ENCODE measurements at regions not wholly inside any gene's neighbourhood (a gene's known extent, or its start where the extent isn't known, plus 50 kb on each side); places are given as distances from the start of the nearest gene placed in this dataset.

- H3K4me1 ChIP-seq (ENCODE audit: low read depth, poor library complexity, severe bottlenecking) = no peaks in the 10 kb centered on the region
- no peak overlapping the region for H2AFZ ChIP-seq (ENCODE audit: low read depth)
- H4K20me1 ChIP-seq (ENCODE audit: insufficient read depth) = no peaks in the 10 kb centered on the region
- H3K36me3 ChIP-seq (ENCODE audit: insufficient read depth) = no peaks in the 10 kb centered on the region
- H3K79me2 ChIP-seq (ENCODE audit: insufficient read depth, low read depth) = no peaks in the 10 kb centered on the region
- no peak overlapping the region for H3K4me3 ChIP-seq (IDR thresholded peaks at IDR 0.05; ENCODE audit: insufficient read depth, low read depth, low read length)
- H3K9ac ChIP-seq = no peak overlapping the region
- no peak overlapping the region for H3K27ac ChIP-seq
- no peak overlapping the region for H3K4me2 ChIP-seq
- no peak for TF ChIP-seq CTCF (conservative IDR thresholded peaks at IDR 0.05; ENCODE audit: low read depth, low read length)
- no peaks in the 10 kb centered on the region for H3K27me3 ChIP-seq (ENCODE audit: insufficient read depth, low read depth)
Observed at GRCh38 chr2:156812496-156812895, 376.3 kb downstream of the GPD2 start.

GRCh38 chr2:156817430-156817829, 381.3 kb downstream of the GPD2 start:
- no peaks in the 10 kb centered on the region for H3K79me2 ChIP-seq (ENCODE audit: insufficient read depth, low read depth)
- H3K27me3 ChIP-seq (ENCODE audit: insufficient read depth, low read depth) = no peaks in the 10 kb centered on the region
- H4K20me1 ChIP-seq (ENCODE audit: insufficient read depth) = no peaks in the 10 kb centered on the region
- H2AFZ ChIP-seq (ENCODE audit: low read depth) = no peak overlapping the region
- H3K4me1 ChIP-seq (ENCODE audit: low read depth, poor library complexity, severe bottlenecking) = no peaks in the 10 kb centered on the region
- H3K4me3 ChIP-seq (IDR thresholded peaks at IDR 0.05; ENCODE audit: insufficient read depth, low read depth, low read length) = no peak overlapping the region
- no peak overlapping the region for H3K9ac ChIP-seq
- H3K4me2 ChIP-seq = no peak overlapping the region
- H3K36me3 ChIP-seq (ENCODE audit: insufficient read depth) = no peaks in the 10 kb centered on the region
- H3K27ac ChIP-seq = no peak overlapping the region
- TF ChIP-seq CTCF (conservative IDR thresholded peaks at IDR 0.05; ENCODE audit: low read depth, low read length) = no peak

- no peaks in the 10 kb centered on the region for H3K36me3 ChIP-seq (ENCODE audit: insufficient read depth)
- no peak overlapping the region for H3K9ac ChIP-seq
- H3K27ac ChIP-seq = no peak overlapping the region
- H3K4me1 ChIP-seq (ENCODE audit: low read depth, poor library complexity, severe bottlenecking) = no peaks in the 10 kb centered on the region
- no peak overlapping the region for H3K4me3 ChIP-seq (IDR thresholded peaks at IDR 0.05; ENCODE audit: insufficient read depth, low read depth, low read length)
- H3K27me3 ChIP-seq (ENCODE audit: insufficient read depth, low read depth) = no peaks in the 10 kb centered on the region
- H2AFZ ChIP-seq (ENCODE audit: low read depth) = no peak overlapping the region
- no peak for TF ChIP-seq CTCF (conservative IDR thresholded peaks at IDR 0.05; ENCODE audit: low read depth, low read length)
- no peaks in the 10 kb centered on the region for H4K20me1 ChIP-seq (ENCODE audit: insufficient read depth)
- H3K79me2 ChIP-seq (ENCODE audit: insufficient read depth, low read depth) = no peaks in the 10 kb centered on the region
- no peak overlapping the region for H3K4me2 ChIP-seq
Observed at GRCh38 chr2:156818221-156818620, 382.0 kb downstream of the GPD2 start.

GRCh38 chr2:156818944-156819343, 382.8 kb downstream of the GPD2 start:
- Histone ChIP-seq H3K4me2 (no peak overlapping the region), H3K4me1 (ENCODE audit: low read depth, poor library complexity, severe bottlenecking) (no peaks in the 10 kb centered on the region), H2AFZ (ENCODE audit: low read depth) (no peak overlapping the region), H3K36me3 (ENCODE audit: insufficient read depth) (no peaks in the 10 kb centered on the region), H3K9ac (no peak overlapping the region), H3K27ac (no peak overlapping the region), H3K79me2 (ENCODE audit: insufficient read depth, low read depth) (no peaks in the 10 kb centered on the region), H4K20me1 (ENCODE audit: insufficient read depth) (no peaks in the 10 kb centered on the region), H3K4me3 (IDR thresholded peaks at IDR 0.05; ENCODE audit: insufficient read depth, low read depth, low read length) (no peak overlapping the region), H3K27me3 (ENCODE audit: insufficient read depth, low read depth) (no peaks in the 10 kb centered on the region)
- no peak for TF ChIP-seq CTCF (conservative IDR thresholded peaks at IDR 0.05; ENCODE audit: low read depth, low read length)

Data from KMS-11 (cell line).